GM21786 (cell line): ENCODE measurements at regions not wholly inside any gene's neighbourhood (a gene's known extent, or its start where the extent isn't known, plus 50 kb on each side); places are given as distances from the start of the nearest gene placed in this dataset.

ENCODE experiments used
- ATAC-seq: cut with Tn5 transposase; IDR thresholded peaks from one replicate; pipeline ENCODE4 v1.9.1; 2021; ENCODE audit not compliant: unreplicated experiment

GRCh38 chr1:199151634-199152425 is 513.0 kb downstream of the PTPRC start:
- ATAC-seq: peak; percentile 71

- no peak for ATAC-seq
Observed at GRCh38 chr1:199152676-199153075, 513.8 kb downstream of the PTPRC start.

- no peak for ATAC-seq
Observed at GRCh38 chr1:199155166-199156019, 516.6 kb downstream of the PTPRC start.

GRCh38 chr1:199157494-199157893 is 518.7 kb downstream of the PTPRC start:
- ATAC-seq: peak; percentile 38

GRCh38 chr1:199160521-199161318 is 521.9 kb downstream of the PTPRC start:
- no peak for ATAC-seq

GRCh38 chr1:199161319-199161680 is 522.5 kb downstream of the PTPRC start:
- no peak for ATAC-seq

GRCh38 chr1:199161766-199162303 is 523.0 kb downstream of the PTPRC start:
- no peak for ATAC-seq

GRCh38 chr1:199163267-199163666 is 524.4 kb downstream of the PTPRC start:
- no peak for ATAC-seq

GRCh38 chr1:199163670-199164069 is 524.8 kb downstream of the PTPRC start:
- no peak for ATAC-seq

GRCh38 chr1:199167460-199167859 is 528.6 kb downstream of the PTPRC start:
- ATAC-seq: no peak

GRCh38 chr1:199168888-199169585 is 530.2 kb downstream of the PTPRC start:
- ATAC-seq: no peak

- ATAC-seq: no peak
Observed at GRCh38 chr1:199170711-199171110, 531.9 kb downstream of the PTPRC start.

GRCh38 chr1:199172171-199173124 is 533.6 kb downstream of the PTPRC start:
- ATAC-seq: no peak

GRCh38 chr1:199173356-199173755 is 534.5 kb downstream of the PTPRC start:
- ATAC-seq: peak; percentile 98

- no peak for ATAC-seq
Observed at GRCh38 chr1:199174336-199174735, 535.5 kb downstream of the PTPRC start.

GRCh38 chr1:199176713-199177112 is 537.9 kb downstream of the PTPRC start:
- ATAC-seq: no peak

- ATAC-seq: no peak
Observed at GRCh38 chr1:199177241-199177640, 538.4 kb downstream of the PTPRC start.

- ATAC-seq: no peak
Observed at GRCh38 chr1:199178646-199179045, 539.8 kb downstream of the PTPRC start.

GRCh38 chr1:199182186-199182843 is 543.5 kb downstream of the PTPRC start:
- ATAC-seq: peak; percentile 50
